A549 (cell line): ENCODE measurements at regions not wholly inside any gene's neighbourhood (a gene's known extent, or its start where the extent isn't known, plus 50 kb on each side); places are given as distances from the start of the nearest gene placed in this dataset.

Experiments
- CHD4 ChIP-seq: fragments of 200-600 bp; sonication (generic); IDR thresholded peaks from 2 replicates; pipeline ENCODE4 v1.6.1; 2016; ENCODE audit warnings: antibody characterized with exemption, mild to moderate bottlenecking, borderline replicate concordance
- CTCF ChIP-seq: fragments of >200 bp; sonication (Bioruptor Twin); formaldehyde crosslinking; IDR thresholded peaks from 3 replicates; pipeline ENCODE4 v1.5.1; 2016
- ELK1 ChIP-seq: fragments of 150-350 bp; IDR thresholded peaks from 2 replicates; pipeline ENCODE4 v1.6.1; 2014; ENCODE audit warnings: low read depth, mild to moderate bottlenecking, low read length
- ESRRA ChIP-seq: fragments of 150-350 bp; IDR thresholded peaks from 2 replicates; pipeline ENCODE4 v1.6.1; 2014; ENCODE audit warnings: mild to moderate bottlenecking, low read length, borderline replicate concordance
- KDM1A ChIP-seq: fragments of 200-600 bp; sonication (generic); IDR thresholded peaks from 2 replicates; pipeline ENCODE4 v1.6.1; 2016; ENCODE audit warnings: low read depth, mild to moderate bottlenecking
- MAFK ChIP-seq: fragments of 450-650 bp; IDR thresholded peaks from 2 replicates; pipeline ENCODE4 v1.6.1; 2014; ENCODE audit not compliant: partially characterized antibody
- PHF8 ChIP-seq: fragments of 200-600 bp; sonication (generic); IDR thresholded peaks from 2 replicates; pipeline ENCODE4 v1.6.1; 2016; ENCODE audit warnings: low read depth, mild to moderate bottlenecking, antibody characterized with exemption, moderate library complexity, borderline replicate concordance
- POLR2A ChIP-seq: IDR thresholded peaks from 2 replicates; pipeline ENCODE4 v1.6.1; 2012; ENCODE audit warnings: mild to moderate bottlenecking, low read length
- POLR2AphosphoS2 ChIP-seq: conservative IDR thresholded peaks from 2 replicates; pipeline ENCODE4 v1.6.1; 2012; ENCODE audit warnings: low read length, improper control_type of control experiment, inconsistent platforms
- RFX5 ChIP-seq: fragments of 450-650 bp; IDR thresholded peaks from 2 replicates; pipeline ENCODE4 v1.7.1; 2014; ENCODE audit warnings: antibody characterized with exemption, mild to moderate bottlenecking, moderate library complexity

GRCh38 chr14:51540364-51540763 lies 111.3 kb upstream of the FRMD6 start:
- TF ChIP-seq CHD4 = no peak
- TF ChIP-seq ESRRA = no peak
- TF ChIP-seq POLR2A = no peak
- no peak for TF ChIP-seq MAFK
- no peak for TF ChIP-seq CTCF
- no peak for TF ChIP-seq PHF8
- TF ChIP-seq KDM1A = no peak
- no peak for TF ChIP-seq ELK1
- no peak for TF ChIP-seq POLR2AphosphoS2
- no peak for TF ChIP-seq RFX5
